ENCODE measurements at regions not wholly inside any gene's neighbourhood (a gene's known extent, or its start where the extent isn't known, plus 50 kb on each side); places are given as distances from the start of the nearest gene placed in this dataset.
"Not testable (repeated sequence)": the region's sequence is repeated elsewhere in the genome, so short reads cannot be mapped to it uniquely, and the experiment has no call there.

DNA sequence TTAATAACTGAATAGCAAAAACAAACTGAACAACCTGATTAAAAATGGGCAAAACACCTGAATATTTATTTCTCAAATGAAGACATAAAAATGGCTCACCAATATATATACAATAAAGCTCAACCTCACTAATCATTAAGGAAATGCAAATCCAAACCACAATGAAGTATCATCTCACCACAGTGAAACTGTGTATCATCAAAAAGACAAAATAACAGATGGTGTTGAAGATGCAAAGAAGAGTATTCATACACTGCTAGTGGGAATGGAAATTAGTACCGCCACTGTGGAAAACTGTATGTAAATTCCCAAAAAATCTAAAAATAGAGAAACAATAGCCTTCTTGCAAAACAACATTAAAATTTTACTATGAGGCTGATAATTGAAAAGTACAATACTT, 1660.1 kb upstream of the B3GALT2 start:
- 88% methylated on average over 1 of the region's 1 CpG for WGBS
- ATAC-seq (no peak), DNase-seq (no peak)
- Histone ChIP-seq H3K9me3 (ENCODE audit: control insufficient read depth, low read length) (no peaks in the 10 kb centered on the region), H3K4me1 (ENCODE audit: control insufficient read depth, insufficient read depth, low read length) (no peaks in the 10 kb centered on the region), H3K4me3 (ENCODE audit: low read length) (no peak overlapping the region), H3K27ac (ENCODE audit: low read length) (no peak overlapping the region), H3K27me3 (ENCODE audit: control insufficient read depth, insufficient read depth) (no peaks in the 10 kb centered on the region)
- intact Hi-C loops (cut with DNase I) = no loop called here

DNA sequence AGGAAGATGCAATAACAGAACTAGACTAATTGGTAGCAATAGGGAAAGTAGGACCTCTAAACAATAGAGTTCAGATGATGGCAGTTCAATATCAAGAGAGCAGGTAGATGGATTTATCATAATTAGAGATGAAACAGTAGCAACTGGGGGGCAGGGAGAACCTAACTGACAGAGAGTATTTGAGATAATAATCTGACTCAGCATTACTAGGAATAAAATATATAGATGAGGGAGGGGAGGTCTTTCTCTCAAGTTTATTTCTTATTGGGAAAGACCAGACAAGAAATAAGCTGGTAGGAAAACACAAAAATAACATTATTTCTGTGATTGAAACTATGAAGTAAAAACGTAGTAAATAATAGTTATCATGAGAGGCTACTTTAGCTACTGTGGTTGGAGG, 1656.7 kb upstream of the B3GALT2 start:
- Histone ChIP-seq H3K27ac (ENCODE audit: low read length) (no peak overlapping the region), H3K4me3 (ENCODE audit: low read length) (no peak overlapping the region), H3K27me3 (ENCODE audit: control insufficient read depth, insufficient read depth) (no peaks in the 10 kb centered on the region), H3K4me1 (ENCODE audit: control insufficient read depth, insufficient read depth, low read length) (no peaks in the 10 kb centered on the region), H3K9me3 (ENCODE audit: control insufficient read depth, low read length) (no peaks in the 10 kb centered on the region)
- 61% methylated on average over 1 of the region's 1 CpG for WGBS
- DNase-seq (no peak), ATAC-seq (no peak)
- intact Hi-C loops (cut with DNase I) = no loop called here

DNA sequence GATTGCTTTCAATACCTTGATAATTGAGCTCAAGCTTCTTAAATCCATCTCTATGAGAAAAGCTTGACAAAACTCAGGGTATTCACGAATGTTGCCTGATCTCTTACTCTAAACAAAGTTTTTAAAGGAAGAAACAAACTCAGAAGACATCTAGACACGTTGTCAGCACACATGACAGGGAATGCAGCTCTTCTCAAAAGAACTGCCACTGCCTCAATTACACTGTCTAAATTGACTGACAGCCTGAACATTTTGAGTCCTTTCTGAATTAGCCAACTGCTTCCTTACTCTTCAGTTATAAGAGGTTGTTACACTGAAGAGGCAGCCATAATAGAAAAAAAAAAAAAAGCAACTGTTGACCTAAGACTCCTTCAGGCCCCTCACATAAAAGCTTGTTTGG, 1646.7 kb upstream of the B3GALT2 start:
- ATAC-seq (no peak), DNase-seq (no peak)
- no peaks in the 10 kb centered on the region for H3K27me3 ChIP-seq (ENCODE audit: control insufficient read depth, insufficient read depth)
- no peaks in the 10 kb centered on the region for H3K9me3 ChIP-seq (ENCODE audit: control insufficient read depth, low read length)
- no peak overlapping the region for H3K27ac ChIP-seq (ENCODE audit: low read length)
- WGBS = 56% methylated on average over 2 of the region's 2 CpGs
- intact Hi-C loops (cut with DNase I) = no loop called here
- H3K4me1 ChIP-seq (ENCODE audit: control insufficient read depth, insufficient read depth, low read length) = no peaks in the 10 kb centered on the region
- no peak overlapping the region for H3K4me3 ChIP-seq (ENCODE audit: low read length)

DNA sequence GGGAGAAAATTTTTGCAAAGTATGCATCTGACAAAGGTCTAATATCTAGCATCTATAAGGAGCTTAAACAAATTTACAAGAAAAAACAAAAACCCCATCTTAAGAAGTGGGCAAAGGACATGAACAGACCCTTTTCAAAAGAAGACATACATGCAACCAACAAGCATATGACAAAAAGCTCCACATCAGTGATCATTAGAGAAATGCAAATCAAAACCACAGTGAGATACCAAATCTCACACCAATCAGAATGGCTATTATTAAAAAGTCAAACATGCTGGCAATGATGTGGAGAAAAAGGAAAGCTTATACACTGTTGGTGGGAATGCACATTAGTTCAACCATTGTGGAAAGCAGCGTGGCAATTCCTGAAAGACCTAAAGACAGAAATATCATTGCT, 1645.2 kb upstream of the B3GALT2 start:
- intact Hi-C loops (cut with DNase I); H3K9me3 ChIP-seq (ENCODE audit: control insufficient read depth, low read length); H3K27ac ChIP-seq (ENCODE audit: low read length); H3K4me1 ChIP-seq (ENCODE audit: control insufficient read depth, insufficient read depth, low read length); H3K4me3 ChIP-seq (ENCODE audit: low read length); DNase-seq; ATAC-seq; H3K27me3 ChIP-seq (ENCODE audit: control insufficient read depth, insufficient read depth): not testable (repeated sequence)
- 85% methylated on average over 1 of the region's 1 CpG for WGBS

DNA sequence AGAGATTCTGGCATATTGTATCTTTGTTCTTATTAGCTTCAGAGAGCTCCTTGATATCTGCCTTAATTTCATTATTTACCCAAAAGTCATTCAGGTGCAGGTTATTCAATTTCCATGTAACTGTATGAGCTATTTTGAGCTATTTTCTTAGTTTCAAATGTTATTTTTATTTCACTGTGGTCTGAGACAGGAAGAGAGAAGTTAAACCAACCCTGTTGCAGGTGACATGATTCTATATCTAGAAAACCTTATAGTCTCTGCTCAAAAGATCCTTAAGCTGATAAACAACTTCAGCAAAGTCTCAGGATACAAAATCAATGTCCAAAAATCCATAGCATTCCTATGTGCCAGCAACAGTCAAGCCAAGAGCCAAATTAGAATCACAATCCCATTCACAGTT, 1644.0 kb upstream of the B3GALT2 start:
- Histone ChIP-seq H3K27me3 (ENCODE audit: control insufficient read depth, insufficient read depth) (no peaks in the 10 kb centered on the region), H3K4me1 (ENCODE audit: control insufficient read depth, insufficient read depth, low read length) (no peaks in the 10 kb centered on the region), H3K27ac (ENCODE audit: low read length) (no peak overlapping the region), H3K9me3 (ENCODE audit: control insufficient read depth, low read length) (no peaks in the 10 kb centered on the region), H3K4me3 (ENCODE audit: low read length) (no peak overlapping the region)
- DNase-seq (no peak), ATAC-seq (no peak)
- intact Hi-C loops (cut with DNase I) = no loop called here

DNA sequence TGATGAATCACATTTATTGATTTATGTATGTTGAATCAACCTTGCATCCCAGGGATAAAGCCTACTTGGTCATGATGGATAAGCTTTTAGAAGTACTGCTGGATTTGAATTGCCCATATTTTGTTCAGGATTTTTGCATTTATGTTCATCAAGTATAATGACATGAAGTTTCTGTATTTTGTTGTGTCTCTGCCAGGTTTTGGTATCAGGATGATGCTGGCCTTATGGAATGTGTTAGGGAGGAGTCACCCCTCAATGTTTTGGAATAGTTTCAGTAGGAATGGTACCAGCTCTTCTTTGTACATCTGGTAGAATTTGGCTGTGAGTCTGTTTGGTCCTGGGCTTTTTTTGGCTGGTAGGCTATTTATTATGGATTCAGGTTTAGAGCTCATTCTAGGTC, 1643.1 kb upstream of the B3GALT2 start:
- no peak overlapping the region for H3K27ac ChIP-seq (ENCODE audit: low read length)
- no peaks in the 10 kb centered on the region for H3K27me3 ChIP-seq (ENCODE audit: control insufficient read depth, insufficient read depth)
- no peaks in the 10 kb centered on the region for H3K9me3 ChIP-seq (ENCODE audit: control insufficient read depth, low read length)
- H3K4me1 ChIP-seq (ENCODE audit: control insufficient read depth, insufficient read depth, low read length) = no peaks in the 10 kb centered on the region
- no peak overlapping the region for H3K4me3 ChIP-seq (ENCODE audit: low read length)
- ATAC-seq (no peak), DNase-seq (no peak)
- intact Hi-C loops (cut with DNase I) = no loop called here

DNA sequence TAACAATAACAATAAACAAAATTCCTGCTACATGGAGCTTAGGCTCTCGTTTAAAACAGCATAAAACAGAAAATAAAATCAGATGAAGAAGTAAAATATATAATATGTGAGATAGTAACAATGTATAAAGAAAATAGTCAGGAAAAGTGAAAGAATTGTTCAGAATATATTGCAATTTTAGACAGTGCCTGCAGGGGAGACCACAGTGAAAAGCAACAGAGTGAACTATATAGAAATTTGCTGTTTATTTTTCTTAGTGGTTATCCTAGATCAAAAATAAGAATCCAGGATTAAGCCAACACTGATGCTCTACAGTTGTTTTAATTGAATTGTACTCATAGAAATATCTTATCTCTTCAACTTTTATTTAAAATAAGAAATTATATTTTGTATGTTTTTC, 1639.0 kb upstream of the B3GALT2 start:
- WGBS = 59% methylated on average over 1 of the region's 1 CpG
- Histone ChIP-seq H3K4me1 (ENCODE audit: control insufficient read depth, insufficient read depth, low read length) (no peaks in the 10 kb centered on the region), H3K27me3 (ENCODE audit: control insufficient read depth, insufficient read depth) (no peaks in the 10 kb centered on the region), H3K27ac (ENCODE audit: low read length) (no peak overlapping the region), H3K4me3 (ENCODE audit: low read length) (no peak overlapping the region), H3K9me3 (ENCODE audit: control insufficient read depth, low read length) (no peaks in the 10 kb centered on the region)
- DNase-seq (no peak), ATAC-seq (no peak)
- intact Hi-C loops (cut with DNase I) = no loop called here

DNA sequence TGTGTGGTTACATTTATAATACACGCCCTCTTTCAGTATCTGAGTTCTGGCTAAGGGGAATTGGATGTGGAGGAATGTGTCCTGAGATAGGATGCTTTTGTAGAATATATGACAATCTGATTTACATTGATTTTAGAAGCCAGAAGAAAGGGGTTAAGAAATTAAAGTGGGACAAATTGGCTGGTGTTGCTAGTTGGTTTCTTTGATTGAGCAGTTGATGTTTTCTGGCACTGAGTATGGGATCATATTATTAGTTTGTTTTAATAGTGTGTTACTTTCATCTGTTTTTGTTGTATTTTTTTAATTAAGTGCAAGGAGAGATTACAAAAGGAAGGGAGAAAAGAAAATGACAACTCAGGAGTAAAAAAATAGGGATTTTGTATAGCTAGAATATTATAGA, 1634.7 kb upstream of the B3GALT2 start:
- intact Hi-C loops (cut with DNase I) = no loop called here
- H3K27ac ChIP-seq (ENCODE audit: low read length) = no peak overlapping the region
- H3K4me3 ChIP-seq (ENCODE audit: low read length) = no peak overlapping the region
- H3K27me3 ChIP-seq (ENCODE audit: control insufficient read depth, insufficient read depth) = no peaks in the 10 kb centered on the region
- no peaks in the 10 kb centered on the region for H3K9me3 ChIP-seq (ENCODE audit: control insufficient read depth, low read length)
- WGBS = 79% methylated on average over 1 of the region's 1 CpG
- no peaks in the 10 kb centered on the region for H3K4me1 ChIP-seq (ENCODE audit: control insufficient read depth, insufficient read depth, low read length)
- no peak for DNase-seq
- ATAC-seq = no peak

DNA sequence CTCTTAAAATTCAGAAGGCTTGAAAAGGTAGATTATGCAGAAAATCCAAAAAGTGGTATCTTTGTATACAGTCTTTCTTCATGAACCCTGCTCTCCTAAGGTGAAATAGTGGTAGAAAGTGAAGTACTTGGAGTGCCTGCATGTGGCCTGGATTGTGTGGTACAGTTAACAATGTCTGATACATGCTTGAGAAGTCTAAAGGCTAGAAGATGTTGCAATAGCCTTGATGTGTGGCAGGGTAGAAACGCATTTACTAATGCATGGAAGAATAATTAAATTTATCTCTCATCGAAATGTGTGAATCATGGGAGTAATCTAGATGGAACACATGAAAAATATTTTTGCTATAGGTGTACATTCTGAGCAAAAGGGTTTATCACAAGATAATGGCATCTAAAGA, 1632.3 kb upstream of the B3GALT2 start:
- ATAC-seq (no peak), DNase-seq (no peak)
- Histone ChIP-seq H3K27ac (ENCODE audit: low read length) (no peak overlapping the region), H3K9me3 (ENCODE audit: control insufficient read depth, low read length) (no peaks in the 10 kb centered on the region), H3K27me3 (ENCODE audit: control insufficient read depth, insufficient read depth) (no peaks in the 10 kb centered on the region), H3K4me1 (ENCODE audit: control insufficient read depth, insufficient read depth, low read length) (no peaks in the 10 kb centered on the region), H3K4me3 (ENCODE audit: low read length) (no peak overlapping the region)
- 72% methylated on average over 2 of the region's 2 CpGs for WGBS
- intact Hi-C loops (cut with DNase I) = no loop called here

DNA sequence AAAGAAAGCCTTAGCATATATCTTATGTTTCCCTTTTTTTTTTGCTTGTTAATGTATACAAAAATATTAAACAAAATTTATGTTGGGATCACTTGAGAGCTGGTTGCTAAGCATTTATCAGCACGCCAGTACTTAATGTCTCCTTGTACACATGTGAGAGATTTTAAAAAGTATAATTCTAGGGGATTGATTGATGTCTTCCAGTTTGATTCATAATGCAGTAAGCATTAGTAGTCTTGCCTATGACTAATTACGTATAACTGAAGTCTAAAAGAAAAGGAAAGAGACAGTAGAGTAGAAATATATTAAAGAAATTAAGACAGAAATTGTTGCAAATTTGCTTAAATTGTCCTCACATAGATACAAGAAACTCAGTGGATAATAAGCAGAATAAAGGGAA, 1630.4 kb upstream of the B3GALT2 start:
- no peak overlapping the region for H3K27ac ChIP-seq (ENCODE audit: low read length)
- no peaks in the 10 kb centered on the region for H3K4me1 ChIP-seq (ENCODE audit: control insufficient read depth, insufficient read depth, low read length)
- 82% methylated on average over 2 of the region's 2 CpGs for WGBS
- H3K9me3 ChIP-seq (ENCODE audit: control insufficient read depth, low read length) = no peaks in the 10 kb centered on the region
- ATAC-seq (no peak), DNase-seq (no peak)
- no peak overlapping the region for H3K4me3 ChIP-seq (ENCODE audit: low read length)
- intact Hi-C loops (cut with DNase I) = no loop called here
- no peaks in the 10 kb centered on the region for H3K27me3 ChIP-seq (ENCODE audit: control insufficient read depth, insufficient read depth)

DNA sequence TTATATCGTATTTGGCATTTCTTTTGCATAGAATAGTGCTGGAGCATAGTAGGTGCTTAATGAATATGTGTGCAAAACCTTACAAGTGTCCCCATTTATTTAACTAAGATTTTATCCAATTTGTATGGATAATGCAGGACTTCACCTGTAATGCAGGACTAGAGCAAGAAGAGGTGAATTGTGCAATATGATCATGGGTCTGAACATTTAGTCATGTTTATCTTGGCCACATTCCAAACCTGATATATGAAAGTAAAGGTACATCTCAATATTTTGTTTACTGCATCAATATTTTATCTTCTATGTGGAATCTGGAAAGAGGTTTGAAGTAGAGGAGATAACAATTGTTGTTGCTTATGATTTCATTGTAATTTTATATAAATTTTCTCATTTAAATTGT, 1626.7 kb upstream of the B3GALT2 start:
- Histone ChIP-seq H3K4me1 (ENCODE audit: control insufficient read depth, insufficient read depth, low read length) (no peaks in the 10 kb centered on the region), H3K9me3 (ENCODE audit: control insufficient read depth, low read length) (no peaks in the 10 kb centered on the region), H3K4me3 (ENCODE audit: low read length) (no peak overlapping the region), H3K27me3 (ENCODE audit: control insufficient read depth, insufficient read depth) (no peaks in the 10 kb centered on the region), H3K27ac (ENCODE audit: low read length) (no peak overlapping the region)
- DNase-seq = no peak
- 76% methylated on average over 1 of the region's 1 CpG for whole genome bisulfite sequencing
- intact Hi-C loops (cut with DNase I) = no loop called here
- no peak for ATAC-seq

DNA sequence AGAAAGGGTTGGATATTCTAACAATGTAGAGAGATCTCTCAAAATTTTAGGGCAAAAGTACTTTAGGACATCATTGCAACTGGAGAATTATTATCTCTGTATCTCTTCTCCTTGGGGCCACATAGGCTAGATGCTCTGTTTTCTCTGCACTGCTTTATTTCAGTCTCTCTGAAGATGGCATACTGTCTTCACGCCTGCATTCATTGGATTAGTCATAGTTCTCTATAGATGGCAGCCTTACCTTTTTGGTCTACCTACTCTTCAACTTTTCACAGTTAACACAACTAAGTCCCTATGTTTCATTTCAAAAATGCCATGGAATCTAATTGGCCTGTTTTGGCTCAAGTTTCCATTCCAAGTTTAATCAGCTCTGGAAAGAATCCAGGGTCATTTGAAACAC, 1623.3 kb upstream of the B3GALT2 start:
- H3K27me3 ChIP-seq (ENCODE audit: control insufficient read depth, insufficient read depth) = no peaks in the 10 kb centered on the region
- 81% methylated on average over 1 of the region's 1 CpG for WGBS
- intact Hi-C loops (cut with DNase I) = no loop called here
- no peaks in the 10 kb centered on the region for H3K4me1 ChIP-seq (ENCODE audit: control insufficient read depth, insufficient read depth, low read length)
- no peaks in the 10 kb centered on the region for H3K9me3 ChIP-seq (ENCODE audit: control insufficient read depth, low read length)
- no peak for DNase-seq
- no peak for ATAC-seq
- H3K4me3 ChIP-seq (ENCODE audit: low read length) = no peak overlapping the region
- no peak overlapping the region for H3K27ac ChIP-seq (ENCODE audit: low read length)
